Activated CD8-positive, alpha-beta memory T cell treated with anti-CD3 and anti-CD28 coated beads for 4 hours (primary cell): ENCODE measurements at regions not wholly inside any gene's neighbourhood (a gene's known extent, or its start where the extent isn't known, plus 50 kb on each side); places are given as distances from the start of the nearest gene placed in this dataset.
"Not testable (repeated sequence)": the region's sequence is repeated elsewhere in the genome, so short reads cannot be mapped to it uniquely, and the experiment has no call there.

Experiments used
- DNase-seq, 2 donors: peaks; one replicate each; pipeline ENCODE4 v3.0.0-alpha.2; 2020; ENCODE audit warnings: low read depth in 2 of 2

DNA sequence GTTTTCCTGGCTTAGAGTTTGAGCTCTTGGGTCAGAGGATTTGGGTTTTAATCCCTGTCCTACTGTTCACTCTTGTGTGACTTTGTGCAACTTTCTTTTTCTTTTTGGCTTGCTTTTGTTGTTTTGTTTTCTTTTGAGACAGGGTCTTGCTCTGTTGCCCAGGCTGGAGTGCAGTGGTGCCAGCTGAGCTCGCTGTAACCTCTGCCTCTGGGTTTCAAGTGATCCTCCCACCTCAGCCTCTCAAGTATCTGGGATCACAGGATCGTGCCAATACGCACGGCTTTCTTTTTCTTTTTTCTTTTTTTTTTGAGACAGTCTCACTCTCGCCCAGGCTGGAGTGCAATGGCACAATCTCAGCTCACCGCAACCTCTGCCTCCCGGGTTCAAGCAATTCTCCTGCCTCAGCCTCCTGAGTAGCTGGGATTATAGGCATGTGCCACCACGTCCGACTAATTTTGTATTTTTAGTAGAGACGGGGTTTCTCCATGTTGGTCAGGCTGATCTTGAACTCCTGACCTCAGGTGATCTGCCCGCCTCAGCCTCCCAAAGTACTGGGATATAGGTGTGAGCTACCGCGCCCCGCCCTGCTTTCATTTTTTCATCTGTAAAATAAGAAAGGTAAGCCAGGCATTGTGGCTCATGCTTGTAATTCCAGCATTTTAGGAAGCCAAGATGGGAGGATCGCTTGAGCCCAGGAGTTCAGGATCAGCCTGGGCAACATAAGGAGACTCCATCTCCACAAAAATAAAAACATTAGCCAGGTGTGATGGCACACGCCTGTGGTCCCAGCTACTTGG lies 76.1 kb upstream of the ZNF217 start:
- DNase-seq, result not testable (repeated sequence)

DNA sequence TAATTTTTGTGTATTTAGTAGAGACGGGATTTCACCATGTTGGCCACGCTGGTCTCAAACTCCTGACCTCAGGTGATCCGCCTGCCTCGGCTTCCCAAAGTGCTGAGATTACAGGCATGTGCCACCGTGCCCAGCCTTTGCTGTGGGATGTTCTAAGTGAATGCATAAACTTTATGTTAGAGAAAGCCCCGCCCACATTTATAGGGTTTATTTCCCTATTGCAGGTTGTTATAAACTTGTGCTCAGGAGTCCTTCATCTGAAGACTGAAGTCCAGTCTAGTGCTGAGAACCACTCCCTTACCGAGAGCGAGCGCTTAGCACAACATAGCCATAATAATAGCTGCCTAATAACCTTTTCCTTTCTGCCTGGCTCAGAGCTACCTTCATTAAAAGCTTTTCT lies 75.4 kb upstream of the ZNF217 start:
- DNase-seq, result no peak

DNA sequence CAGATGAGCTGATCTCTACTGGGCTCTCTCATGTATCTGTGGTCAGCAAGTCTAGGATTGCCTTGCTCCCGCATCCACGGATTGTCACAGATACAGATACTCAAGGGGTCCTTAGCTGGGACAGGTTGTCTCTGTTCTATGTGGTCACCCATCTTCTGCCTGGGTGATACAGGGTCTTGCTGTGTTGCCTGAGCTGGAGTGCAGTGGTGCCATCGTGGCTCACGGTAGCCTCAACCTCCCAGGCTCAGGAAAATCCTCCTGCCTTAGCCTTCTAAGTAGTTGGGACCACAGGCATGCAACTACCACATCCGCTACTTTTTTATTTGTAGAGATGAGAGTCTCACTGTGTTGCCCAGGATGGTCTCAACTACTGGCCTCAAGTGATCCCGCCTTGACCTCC lies 72.5 kb upstream of the ZNF217 start:
- no peak for DNase-seq

DNA sequence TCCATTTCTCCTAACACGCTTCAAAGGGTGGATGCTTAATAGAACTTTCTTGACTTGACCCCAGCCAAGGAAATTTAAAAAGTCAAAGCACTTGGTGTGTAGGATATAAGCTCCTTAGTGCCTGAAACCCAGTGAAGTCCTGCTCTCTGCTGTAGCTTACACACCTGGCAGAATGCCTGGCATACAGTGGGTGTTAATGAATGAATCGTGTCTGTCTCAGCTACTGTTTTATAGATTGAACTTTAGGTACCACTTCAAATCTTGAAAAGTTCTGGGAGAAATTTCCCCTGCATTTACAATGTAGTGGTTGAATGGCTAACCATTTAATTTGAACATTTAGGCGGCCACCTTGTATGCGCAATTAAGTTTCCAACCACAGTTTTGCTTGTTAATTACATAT lies 70.5 kb upstream of the ZNF217 start:
- DNase-seq, result no peak

GRCh38 chr20:53663521-53663920 lies 69.9 kb upstream of the ZNF217 start:
- DNase-seq, result not testable (repeated sequence)

GRCh38 chr20:53662595-53662994 lies 69.0 kb upstream of the ZNF217 start:
- DNase-seq, result no peak

DNA sequence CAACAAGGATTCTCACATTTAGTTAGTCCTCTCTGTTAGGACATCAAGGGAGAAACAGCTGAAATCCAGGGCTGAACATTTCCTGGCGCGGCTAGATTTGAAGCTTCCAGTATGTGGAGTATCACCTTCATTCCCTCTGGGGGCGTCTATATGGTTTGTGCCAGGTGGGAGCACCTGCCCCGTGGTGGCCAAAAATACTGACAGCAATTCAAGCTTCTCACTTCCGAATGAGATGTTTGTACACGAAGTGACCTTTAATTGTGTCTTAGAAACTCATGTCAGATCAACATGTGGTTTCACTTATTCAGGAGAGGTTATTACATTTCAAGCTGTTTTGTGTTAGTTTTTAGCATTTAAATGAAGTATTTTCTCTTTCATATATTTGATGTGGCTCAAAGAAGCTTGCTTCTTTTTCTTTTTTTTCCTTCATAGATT lies 67.3 kb upstream of the ZNF217 start:
- DNase-seq, result no peak

DNA sequence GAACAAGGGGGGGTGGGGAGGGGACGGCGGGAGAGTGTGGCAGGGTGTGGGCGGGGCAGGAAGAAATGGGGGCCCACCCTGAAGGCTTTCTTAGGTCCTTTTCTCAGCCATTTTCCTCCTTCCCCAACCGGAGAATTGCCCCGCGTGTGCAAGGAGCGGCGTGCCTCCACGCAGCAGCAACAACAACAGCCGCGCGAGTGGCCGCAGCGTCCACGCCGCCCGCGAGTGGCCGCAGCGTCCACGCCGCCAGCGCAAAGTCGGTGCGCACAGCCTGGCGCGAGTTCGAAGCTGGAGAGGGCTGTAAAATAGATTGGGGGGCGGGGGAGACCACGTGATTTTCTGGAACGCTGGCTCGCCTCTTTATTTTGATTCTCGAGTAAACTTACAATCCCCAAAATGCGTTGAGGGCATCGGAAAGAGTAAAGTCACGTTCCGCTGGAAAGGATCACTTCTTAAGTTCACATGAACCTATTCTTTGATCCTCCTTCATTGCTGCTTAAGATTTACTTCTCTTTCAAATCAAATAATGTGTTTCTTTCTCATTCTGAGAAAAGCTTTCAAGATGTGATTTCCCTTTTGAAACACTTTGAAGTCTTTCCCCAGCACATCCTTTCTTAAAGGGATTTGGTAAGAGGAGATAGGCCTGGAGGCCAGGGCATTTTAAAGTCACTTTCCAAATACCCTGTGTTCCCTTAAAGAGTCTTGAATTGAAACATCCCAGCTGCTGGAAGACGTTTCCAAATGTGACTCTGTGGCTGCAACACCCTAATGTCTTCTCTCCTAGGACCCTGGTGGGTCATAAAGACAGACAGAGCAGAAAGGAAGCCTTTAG lies 66.7 kb upstream of the ZNF217 start:
- DNase-seq, result peak in 1 of 2 donors; percentile 33

- DNase-seq, result no peak
Measured at GRCh38 chr20:53658973-53659372, 65.3 kb upstream of the ZNF217 start.

DNA sequence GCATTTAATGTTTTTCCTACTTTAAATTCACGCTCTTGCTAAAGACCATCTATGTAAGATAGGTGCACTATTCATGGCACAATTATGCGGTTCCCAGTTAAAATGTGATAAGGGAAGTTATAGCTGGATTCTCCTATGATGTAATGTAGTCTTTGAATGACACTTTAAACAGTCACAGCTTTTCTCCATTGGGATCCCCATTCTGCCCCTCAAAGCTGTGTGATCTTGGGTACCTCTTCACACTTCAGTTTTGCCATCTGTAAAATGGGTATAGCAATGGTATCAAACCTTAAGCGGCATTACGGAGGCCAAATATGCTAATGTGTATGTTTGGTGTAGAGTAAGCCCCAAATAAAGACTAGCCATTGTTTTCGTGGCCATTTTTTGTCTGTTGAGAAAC lies 64.7 kb upstream of the ZNF217 start:
- DNase-seq, result no peak

- no peak for DNase-seq
Measured at GRCh38 chr20:53657732-53658131, 64.1 kb upstream of the ZNF217 start.

GRCh38 chr20:53657279-53657678 lies 63.6 kb upstream of the ZNF217 start:
- no peak for DNase-seq

DNA sequence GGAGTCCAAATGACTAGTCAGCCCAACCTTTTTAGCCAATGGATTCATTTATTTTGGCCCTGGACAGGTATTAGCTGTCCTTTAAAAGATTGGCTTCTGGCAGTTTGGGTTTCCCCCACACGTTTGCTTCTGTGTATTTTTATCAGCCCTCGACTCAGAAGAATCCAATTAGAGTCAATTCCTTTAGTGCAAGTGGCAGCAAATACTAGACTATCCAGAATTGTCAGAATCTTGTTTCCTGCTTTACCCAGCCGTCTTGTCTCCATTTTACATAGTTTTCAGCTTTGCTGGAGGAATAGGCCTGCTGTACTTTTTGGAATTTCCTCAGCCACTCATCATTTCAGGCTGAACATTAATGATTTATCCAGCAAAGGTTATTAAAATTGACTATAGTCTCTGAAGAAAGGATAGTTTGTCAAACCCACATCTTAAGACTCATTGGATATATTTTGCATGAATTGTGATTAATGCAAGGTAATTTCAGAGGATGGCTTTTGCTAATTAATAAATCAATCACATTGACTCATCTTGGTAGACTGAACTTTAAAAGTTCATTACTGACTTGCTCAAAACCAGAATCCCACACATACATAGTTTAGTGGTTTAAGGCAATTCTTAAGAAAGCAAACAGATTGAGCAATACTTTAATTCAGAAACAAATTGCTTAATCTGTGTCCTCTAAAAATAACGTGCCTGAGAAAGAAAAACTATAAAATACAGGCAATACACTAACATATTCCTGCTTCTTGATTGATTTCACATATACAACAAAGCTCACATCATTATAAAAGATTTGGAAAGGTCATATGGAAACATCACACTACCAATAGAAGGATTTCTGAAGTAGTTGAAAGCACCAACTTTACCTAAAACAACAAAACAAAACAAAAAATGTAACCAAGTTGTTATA lies 62.9 kb upstream of the ZNF217 start:
- no peak for DNase-seq

DNA sequence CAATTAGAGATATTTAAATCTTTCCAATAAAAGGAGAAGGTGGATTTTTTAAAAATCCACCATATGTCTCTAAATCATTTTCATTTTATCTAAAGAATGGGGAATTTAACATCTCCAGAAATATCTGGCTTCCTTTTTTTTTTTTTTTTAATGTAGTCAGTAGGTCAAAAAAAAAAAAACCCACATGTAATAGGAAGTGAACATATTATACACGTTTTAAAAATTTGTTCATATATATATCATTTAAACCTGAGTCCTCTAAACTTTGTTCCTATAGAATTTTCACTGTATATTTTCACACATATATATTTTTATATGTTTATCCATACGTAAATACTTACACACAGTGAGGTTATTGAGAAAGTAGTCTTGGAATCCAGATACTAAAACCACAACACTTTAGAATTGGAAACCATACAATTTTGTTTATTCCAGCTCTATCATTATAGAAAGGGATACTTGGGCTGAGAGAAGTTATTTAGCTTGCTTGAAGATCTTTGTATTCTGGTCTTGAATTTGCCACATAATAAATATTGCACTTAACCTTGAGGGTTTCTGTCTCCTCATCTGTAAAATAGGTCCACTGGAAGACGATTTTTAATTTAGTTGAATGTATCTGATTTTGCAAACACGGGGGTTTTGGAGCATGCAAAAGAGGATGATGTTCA lies 62.1 kb upstream of the ZNF217 start:
- DNase-seq, result no peak

GRCh38 chr20:53654932-53655624 lies 61.4 kb upstream of the ZNF217 start:
- no peak for DNase-seq

DNA sequence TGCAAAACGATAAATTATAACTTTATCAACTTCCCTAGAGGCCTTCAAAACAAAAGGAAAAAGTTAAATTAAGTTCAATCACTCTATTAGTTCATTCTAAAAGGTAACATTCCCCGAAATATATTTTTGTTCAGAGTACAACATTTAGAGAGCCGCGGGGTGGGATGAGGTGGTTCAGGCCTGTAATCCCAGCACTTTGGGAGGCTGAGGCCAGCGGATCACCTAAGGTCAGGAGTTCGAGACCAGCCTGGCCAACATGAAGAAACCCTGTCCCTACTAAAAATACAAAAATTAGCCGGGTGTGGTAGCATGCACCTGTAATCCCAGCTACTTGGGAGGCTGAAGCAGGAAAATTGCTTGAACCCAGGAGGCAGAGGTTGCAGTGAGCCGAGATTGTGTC lies 60.9 kb upstream of the ZNF217 start:
- DNase-seq, result not testable (repeated sequence)

DNA sequence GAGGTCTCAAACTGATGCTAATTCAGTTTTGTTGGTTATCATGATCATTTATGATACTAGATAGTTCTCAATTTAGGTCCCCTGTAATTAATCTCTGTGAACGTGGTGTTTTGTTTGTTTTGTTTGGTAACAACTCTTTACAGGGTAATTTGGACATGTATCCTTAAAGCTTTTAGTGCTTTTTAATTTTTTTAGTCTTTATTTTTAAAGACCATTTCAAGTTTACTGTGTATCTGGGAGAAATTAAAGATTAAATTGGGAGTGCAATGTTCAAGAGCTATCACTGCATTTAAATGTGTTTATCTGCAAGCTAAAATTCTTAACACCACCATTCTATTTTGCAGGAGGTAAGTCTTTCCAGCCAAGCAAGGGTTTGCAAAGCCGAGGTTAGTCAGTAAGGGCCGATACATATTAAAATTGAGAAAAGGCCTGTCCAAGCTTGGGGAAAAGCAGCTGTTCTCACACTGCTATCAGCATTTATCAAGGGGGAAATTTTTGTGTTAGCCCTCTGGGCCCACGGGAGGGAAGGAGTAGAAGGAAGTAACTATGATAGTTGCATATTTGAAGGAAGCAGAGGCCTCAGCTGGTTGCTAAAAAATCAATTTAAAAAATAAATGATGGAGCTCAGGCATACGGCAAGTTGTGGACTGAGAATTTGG lies 59.3 kb upstream of the ZNF217 start:
- no peak for DNase-seq

DNA sequence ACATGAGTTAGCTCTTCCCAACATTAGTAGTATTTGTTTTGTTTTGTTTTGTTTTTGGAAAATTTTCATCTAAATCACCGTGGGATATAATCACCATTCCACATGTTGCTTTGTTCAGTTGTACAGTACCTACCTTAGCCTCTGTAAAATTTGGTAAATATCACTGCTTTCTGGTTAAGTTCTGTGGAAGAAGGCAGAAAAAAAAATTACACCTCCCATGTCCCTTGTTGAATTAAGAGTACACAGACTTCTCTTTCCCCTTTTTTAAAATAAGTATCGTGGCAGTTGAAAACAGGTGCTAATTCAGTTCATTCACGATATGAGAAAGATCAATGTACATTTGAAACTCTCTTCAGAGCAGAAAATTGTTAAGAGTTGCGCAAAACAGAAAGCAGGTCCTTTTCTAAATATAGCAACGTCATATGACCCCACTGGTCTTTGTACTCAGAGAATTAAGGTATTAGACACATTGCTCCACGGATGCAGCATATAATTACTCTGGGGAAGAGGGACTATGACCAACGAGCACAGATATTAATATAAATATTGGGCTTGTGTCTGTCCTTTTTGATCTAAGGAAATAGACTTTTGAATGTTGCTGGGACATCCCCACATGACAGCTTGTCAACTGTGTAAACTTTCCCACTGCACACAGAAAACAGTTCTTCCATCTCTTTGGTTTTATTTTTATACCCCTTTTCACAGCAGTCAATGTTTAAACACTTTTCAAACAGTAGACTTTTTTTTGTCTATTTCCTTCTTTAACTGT lies 58.6 kb upstream of the ZNF217 start:
- DNase-seq, result no peak

GRCh38 chr20:53649493-53649892 lies 55.9 kb upstream of the ZNF217 start:
- DNase-seq, result not testable (repeated sequence)
